GM03348 (cell line): ENCODE measurements at regions not wholly inside any gene's neighbourhood (a gene's known extent, or its start where the extent isn't known, plus 50 kb on each side); places are given as distances from the start of the nearest gene placed in this dataset.

Experiments used
- DNase-seq: peaks from one replicate; pipeline ENCODE4 v3.0.0; 2012; ENCODE audit warnings: low spot score

DNA sequence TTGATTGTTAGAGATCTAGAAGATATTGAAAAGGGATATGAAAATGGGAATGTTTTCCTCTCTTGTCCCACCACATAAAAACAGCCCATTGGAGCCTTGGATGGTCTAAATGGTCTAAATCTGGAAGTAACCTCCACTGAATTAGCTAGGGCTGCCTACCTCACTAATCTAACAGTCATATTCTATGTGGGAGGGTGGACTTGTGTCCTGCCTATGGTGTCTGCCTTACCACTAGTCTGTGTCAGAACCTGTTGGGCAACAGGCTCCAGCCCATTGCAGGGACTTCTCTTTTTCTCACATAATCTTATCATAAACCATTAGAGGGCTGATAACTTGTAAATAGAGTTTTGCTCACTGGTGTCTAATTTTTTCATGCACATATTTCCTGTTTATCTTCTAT lies 548.8 kb upstream of the CDH18 start:
- no peak for DNase-seq

DNA sequence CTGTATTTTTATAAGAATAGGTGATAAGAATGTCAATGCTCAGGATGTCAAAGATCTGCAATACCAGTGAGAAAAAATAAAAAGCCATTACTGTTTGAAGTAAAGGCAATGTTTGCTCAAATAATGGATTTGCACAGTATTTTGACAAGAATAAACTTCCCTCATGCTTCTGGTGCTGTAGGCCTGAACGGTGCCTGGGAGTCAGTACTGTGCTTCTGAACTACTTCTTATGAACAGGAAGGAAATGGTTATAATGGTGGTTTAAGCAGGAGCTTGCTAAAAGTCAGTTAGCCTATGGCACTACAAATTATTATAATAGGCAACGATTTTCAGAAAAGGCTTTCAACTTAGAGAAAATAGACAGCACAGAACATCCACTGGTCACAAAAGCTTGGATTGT lies 548.3 kb upstream of the CDH18 start:
- no peak for DNase-seq

DNA sequence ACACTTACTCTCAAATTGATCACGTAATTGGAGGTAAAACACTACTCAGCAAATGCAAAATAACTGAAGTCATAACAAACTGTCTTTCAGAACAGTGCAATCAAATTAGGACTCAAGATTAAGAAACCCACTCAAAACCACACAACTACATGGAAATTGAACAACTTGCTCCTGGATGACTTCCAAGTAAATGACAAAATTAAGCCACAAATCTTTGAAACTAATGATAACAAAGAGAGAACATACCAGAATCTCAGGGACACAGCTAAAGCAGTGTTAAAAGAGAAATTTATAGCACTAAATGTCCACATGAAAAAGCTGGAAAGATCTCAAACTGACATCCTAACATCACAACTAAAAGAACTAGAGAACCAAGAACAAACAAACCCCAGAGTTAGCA lies 540.5 kb upstream of the CDH18 start:
- no peak for DNase-seq

DNA sequence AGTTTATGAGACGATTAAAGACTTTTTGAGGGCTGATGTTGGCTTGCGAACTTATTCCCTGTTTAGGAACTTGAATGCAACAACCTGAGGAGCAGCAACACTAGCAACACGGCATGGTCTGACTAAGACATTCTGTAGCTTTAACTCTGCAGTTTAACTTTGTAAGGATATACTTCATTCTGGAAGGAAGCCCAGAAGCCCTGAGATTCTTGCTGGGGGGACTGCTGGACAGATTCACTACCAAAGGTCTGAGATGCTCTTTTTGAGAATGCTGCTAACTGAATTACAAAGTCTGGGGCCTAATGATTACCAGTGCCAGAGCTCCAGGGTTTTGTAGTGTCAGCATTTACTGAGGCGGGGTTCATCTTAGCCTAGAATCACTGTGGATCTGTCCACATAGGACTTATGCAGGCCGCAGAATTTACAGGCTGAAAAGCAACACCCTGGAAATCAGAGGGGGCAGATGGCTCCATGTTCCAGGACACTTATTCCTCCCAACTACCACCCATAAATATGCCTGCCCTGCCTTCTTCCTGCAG lies 537.1 kb upstream of the CDH18 start:
- DNase-seq, result no peak

DNA sequence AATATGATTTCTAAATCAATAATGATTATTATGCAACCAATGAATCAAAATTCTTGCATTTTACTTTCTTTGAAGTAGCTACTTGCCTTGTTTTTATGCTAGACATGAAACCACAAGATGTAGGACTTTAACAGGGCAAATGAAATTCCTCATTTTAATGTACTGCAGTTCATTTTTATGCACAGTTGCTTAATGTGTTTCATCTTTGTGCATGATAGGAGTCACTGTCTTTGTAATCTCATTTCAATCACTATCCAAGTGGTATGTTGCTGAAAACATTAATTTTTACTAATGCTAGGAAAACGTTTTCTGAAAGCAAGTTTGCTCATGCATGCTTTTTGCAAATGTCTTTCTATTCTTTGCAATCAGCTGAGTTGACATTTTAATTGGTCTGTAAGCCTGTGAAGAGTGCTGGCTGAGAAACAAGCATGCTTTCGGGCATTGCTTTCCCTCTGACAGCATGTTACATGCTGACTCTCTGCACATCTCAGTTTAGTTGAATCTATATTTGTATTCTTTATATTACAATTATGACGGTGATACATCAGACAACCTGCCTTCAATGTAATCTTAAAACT lies 535.0 kb upstream of the CDH18 start:
- no peak for DNase-seq

DNA sequence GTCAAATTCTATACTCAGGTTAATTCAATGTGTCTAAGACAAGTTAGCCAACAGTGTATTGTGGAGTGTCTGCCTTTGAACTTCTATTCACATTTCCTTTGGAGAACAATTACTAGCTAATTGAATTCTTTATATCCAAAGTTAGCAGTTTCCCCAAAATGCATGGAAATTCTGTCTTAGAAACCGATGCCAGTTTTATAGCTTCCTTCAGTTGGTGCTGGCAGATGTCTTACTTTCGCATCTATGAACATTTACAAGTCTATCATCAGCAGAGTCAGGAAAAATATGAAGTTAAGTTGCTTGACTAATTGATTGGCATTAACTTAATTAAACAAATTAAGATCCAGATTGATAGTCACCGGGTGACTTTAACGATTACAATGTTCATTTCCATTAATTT lies 527.6 kb upstream of the CDH18 start:
- DNase-seq, result no peak

DNA sequence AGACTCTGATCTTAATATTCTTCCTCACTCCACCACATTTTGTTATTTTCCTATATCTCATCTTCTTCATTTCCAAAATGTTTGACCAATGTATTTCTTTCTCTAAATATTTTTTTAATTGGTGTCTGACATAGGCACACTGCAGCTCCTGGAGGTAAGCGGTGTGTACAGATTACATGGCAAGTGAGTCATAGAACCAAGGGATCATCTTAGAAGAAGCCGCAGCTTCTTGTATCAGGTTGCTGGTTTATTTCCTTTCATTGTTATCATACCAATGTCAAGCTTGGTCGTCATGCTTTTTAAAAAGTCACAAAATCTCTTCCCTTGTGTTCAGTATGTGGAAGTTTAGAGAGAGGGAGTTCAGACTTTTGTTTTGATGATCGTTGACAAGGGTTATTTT lies 526.1 kb upstream of the CDH18 start:
- no peak for DNase-seq

DNA sequence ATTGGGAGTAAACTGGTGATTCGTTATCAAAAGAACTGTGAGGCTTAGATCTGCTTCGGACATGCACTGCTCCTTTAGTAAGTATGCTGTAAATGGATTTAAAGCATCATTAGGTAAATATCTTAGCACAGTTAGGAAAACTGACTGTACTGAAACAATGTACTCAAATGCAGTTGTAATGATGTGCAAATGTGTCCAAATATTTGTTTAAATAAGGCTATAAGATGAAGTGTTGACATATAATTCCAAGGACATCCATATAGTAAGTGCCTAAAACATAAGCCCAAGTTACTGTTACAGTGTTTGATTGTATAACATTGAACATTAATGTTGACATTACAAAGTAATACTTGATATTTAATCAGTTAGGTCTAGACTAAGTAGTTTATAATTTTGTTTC lies 512.5 kb upstream of the CDH18 start:
- DNase-seq, result no peak

DNA sequence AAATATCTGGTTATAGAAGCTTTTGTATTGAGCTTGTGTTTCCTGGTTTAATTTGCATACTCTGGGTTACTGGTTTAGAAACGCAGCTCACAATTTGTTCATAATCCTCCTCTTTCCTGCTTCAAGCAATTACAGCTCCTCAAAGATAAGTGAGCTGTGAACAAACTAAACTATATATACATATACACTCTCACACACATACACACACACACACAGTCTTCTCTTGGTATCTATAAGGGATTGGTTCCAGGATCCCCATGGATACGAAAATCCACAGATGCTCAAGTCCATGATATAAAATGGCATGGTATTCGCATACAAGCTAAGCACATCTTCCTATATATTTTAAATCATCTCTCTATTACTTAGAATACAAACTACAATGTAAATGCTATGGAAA lies 510.9 kb upstream of the CDH18 start:
- DNase-seq, result no peak

DNA sequence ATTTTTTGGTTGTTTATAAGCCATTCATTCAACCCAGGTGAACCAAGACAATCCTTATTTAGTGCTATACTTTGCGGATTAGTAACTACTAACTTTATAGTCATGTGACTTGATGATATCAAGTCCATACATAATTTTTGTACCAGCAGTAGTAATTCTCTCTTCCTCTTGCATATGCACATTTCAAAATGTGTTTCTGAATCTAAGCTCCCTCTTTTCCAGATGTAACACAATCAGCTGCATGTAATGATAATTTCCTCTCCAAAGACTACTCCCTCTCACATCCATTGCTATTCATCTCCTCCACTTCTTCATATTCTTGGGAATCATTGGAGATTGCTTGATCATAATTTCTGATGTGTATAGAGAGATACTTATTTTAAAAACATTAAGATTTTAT lies 510.1 kb upstream of the CDH18 start:
- DNase-seq, result no peak

DNA sequence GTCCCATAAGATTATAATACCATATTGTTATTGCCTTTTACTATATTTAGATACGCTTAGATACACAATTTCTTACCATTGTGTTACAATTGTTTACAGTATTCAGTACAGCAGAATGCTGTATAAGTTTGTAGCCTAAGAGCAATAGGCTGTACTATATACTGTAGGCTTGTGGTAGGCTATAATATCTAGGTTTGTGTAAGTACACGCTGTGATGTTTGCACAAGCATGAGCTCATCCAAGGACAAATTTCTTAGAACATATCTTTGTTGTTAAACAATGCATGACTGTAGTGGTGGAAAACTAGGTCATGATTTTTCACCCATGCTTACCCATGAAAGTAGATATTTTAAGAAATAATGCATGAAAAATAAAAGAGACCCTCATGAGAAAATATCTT lies 509.4 kb upstream of the CDH18 start:
- no peak for DNase-seq

DNA sequence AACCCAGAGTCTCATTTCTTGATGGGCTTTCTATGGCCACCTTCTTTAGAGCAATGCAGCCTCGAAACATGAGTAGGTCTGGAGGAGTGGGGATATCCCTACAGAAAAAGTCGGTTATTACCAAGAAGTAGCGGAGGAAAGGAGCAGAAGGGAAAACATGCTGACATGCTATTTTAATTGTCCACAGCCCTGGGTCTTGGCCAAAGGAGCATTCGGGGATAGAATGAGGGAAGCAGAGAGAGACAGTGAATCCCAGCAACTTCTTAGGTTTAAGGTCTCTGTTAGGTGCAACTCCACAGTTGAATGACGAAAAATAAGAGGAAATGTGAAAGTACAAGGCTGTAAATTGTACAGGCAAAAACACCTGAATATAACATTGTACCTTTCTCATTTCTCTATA lies 506.7 kb upstream of the CDH18 start:
- DNase-seq, result no peak

DNA sequence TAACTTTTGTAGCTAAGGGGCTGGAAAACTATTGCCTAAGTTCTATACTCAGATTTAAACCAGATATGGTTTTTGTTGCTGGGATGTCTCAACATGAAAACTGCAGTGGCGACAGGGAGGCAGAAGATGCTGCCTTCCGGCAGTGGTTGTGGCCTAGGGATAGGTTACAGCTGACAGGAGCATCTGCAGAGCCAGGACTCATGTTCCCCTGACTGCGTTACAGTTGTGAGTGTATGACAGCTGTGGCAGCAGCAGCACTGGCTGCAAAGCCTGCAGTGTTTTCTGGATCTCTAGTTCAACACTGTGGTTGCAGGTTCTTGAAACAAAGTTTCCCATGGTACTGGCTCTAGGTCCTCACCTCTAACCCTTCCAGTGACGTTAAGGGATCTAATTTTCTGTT lies 498.8 kb upstream of the CDH18 start:
- no peak for DNase-seq

DNA sequence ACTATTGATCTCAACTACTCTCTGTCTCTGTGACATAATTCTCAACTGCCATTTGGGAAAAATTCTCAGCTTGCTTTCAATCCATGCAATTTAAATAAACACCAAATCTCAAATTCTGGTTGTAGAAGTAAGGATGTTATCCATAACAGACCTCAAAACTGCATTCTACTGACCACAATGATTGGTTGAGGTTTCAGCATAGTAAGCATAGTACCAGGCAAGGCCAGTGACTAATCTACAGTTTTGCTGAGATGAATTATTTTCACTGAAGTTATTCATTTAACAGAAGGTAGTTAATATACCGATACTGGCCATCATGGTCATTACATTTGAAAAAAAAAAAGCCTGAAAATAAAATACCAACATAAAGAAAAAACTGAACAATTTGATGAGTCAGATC lies 488.0 kb upstream of the CDH18 start:
- DNase-seq, result no peak

DNA sequence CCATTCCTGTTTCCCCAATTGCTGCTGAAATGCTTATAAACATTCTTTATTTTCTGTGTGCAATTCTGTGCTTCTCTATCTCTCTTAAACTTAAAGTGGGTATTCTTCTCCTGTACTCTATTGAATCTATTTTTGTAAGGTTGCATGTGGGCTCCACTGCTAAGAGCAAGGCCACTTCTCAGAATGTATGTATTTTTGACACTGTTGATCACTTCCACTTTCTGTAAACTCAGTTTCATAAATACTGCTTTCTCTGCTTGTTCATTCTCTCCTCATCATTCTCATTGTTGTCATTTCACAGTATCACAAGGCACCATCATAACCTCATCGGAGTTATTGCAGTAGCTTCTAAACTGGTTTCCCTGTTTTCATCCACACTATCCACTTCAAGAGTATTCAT lies 483.0 kb upstream of the CDH18 start:
- no peak for DNase-seq

DNA sequence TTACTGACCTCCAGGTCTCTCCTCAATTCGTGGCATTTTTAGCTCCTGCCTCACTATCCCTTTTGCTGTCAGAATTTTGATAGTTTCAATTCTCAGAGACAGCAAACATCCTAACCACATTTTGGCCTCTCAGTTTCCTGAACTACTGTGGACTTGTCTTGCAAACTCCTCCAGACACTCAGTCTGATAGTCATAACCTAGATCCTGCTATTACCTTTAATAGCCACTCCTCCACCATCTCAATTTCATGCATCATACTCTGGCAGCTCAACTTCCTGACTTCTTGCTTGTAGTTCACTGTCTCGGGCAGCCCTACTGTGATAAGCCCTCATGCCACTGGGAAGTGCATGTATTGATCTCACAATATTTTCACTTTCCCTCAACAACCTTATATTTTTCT lies 481.8 kb upstream of the CDH18 start:
- DNase-seq, result no peak

DNA sequence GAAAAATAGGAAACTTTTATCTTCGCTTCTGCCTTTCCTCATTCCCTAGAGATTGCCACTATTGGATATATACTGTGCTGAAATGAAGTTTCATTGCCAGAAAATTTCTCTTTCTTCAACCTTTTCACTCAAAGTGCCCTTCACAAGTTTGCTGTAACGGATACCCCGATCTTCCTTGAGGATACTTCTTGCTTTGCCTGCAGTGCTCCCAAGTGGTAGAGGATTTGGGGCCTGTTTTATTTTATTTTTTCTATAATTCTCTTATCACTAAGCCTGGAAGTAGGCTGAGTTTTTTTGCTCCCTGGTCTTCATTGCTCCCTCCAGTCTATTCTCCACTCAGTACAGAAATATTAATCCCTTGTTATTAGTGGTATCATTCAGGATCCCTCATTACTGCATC lies 481.4 kb upstream of the CDH18 start:
- no peak for DNase-seq

DNA sequence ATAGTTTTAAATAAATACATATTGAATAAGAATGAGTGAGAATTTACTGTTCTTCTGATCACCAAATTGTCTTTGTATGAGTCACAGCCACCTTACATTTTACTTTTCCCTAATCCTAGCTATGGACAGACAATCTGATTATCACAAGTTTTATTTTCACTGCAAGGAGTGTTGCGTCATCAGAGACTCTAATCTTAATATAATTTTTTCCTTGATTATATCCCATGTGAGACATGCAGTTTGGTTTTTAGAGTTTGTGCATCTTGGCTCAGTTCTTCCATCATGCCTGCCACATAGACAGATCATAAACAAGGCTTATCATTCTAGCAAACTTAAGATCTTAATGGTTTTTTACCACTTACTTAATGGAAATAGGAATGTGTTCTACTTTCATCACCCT lies 478.5 kb upstream of the CDH18 start:
- no peak for DNase-seq

DNA sequence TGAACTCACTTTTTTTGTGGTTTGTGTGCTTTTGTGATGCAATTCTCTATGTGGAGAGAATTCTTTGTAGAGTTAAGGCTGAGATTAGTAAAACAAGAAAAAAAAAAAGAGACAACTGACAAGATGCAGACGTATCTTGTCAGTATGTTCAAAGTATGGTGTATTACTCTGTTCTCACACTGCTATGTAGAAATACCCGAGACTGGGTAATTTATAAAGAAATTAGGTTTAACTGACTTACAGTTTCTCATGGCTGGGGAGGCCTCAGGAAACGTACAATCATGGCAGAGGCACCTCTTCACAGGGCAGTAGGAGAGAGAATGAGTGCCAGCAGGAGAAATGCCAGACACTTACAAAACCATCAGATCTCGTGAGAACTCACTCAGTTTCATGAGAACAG lies 475.2 kb upstream of the CDH18 start:
- no peak for DNase-seq

DNA sequence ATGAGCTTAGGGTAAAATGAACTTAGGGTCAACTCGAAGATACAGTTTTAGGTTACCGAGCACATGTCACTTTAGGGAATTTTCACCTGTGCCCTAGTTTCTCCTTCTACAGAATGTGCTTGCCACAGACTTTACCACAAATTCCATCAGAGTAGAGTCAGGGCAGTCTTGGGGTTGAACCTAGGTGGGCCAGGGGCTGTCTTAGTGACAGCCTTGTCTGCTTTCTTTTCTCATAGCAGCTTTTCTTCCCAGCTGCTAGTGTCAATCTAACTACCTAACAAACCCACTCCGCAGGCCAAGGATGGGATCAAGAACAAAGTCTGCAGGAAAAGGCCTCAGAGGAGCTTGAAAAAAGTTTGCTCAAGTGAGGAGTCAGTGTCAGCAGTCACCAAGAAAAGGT lies 458.1 kb upstream of the CDH18 start:
- no peak for DNase-seq

DNA sequence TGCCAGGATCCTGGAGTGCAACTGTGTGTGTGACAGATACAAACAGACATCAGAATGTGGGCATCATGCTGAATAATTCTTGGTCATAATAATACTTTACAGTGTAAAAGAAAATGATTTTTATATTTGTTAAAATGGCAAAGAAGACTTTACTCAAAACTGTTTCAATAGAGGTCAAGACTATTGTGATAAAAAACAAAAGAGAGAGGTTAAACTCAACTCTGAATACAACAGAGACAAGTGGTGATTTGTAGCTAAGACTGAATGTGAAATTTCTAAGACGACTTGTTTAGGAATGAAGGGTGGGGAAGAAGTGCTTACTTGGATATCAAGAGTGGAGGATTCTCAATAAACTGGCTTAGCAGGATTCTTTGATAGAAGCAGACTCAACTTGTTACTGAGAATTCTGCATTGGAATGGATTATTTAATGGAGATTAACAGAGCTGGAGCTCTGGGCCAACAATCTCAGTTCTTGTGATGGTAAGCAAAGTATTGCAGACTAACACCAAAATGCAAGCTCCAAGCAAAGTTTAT lies 457.4 kb upstream of the CDH18 start:
- no peak for DNase-seq

DNA sequence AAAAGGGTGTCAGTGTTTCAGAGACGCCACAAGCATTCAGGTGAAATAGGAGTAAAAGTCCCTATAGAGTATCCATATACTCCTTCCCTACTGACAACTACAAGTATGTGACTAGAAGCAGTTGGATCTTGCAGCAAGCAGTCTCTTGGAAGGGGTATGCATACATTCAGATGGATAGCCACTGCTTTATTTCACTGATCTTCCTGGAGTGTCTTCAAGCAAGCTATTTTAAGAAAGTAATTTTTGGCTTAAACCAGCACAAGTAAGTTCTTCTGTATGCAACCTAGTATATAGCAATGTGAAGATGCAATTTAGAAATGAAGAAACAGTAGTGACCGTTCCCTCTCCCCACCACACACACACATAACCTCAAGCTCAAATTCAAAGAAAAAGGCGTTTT lies 446.8 kb upstream of the CDH18 start:
- DNase-seq, result no peak

DNA sequence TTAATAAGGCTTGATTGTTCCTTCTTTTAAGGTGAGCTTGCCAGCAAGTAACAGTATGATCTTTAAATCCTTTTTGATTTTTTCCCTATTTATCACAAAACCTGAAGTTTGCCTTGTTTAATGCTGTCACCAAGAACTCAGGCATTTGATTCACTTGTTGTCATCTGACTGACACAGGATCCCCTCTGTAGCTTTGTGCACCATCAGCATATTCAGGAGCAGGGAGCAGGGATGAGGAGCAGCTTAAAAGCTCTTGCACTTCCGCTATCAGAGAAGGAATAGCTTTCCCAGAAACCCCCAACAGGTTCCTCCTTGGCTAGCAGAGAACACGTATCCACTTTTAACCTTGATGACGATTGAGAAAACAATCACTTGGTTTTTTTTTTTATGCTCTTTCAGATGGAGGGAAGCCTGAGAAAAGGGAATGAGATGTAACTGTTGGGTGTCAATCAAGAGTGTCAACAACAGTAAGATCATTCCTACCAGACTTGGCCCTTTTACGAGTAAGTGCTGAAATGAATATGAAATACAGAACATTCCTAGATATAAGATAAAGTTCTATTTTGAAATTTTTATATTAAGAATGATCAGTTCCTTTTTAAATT lies 433.1 kb upstream of the CDH18 start:
- DNase-seq, result no peak
